ENCODE measurements at regions not wholly inside any gene's neighbourhood (a gene's known extent, or its start where the extent isn't known, plus 50 kb on each side); places are given as distances from the start of the nearest gene placed in this dataset.

DNA sequence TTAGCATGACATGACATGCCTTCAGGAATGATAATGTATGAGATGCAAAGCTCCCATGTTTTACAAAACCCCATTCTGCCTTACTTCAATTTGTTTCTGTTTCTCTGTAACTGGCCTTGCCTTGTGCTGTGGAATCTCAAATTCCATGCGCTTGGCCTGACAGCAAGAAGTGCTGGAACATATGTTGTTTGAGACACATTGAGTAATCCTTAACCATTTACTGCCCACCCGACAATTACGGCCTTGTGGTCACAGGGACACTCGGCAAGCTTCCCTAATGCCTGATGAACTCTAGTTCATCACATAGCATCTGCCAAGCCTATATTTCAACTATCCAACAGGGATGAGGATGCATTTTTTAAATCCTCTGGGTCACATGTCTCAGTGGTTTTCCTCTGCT, 226.4 kb upstream of the CASK start:
- DNase-seq = no peak

DNA sequence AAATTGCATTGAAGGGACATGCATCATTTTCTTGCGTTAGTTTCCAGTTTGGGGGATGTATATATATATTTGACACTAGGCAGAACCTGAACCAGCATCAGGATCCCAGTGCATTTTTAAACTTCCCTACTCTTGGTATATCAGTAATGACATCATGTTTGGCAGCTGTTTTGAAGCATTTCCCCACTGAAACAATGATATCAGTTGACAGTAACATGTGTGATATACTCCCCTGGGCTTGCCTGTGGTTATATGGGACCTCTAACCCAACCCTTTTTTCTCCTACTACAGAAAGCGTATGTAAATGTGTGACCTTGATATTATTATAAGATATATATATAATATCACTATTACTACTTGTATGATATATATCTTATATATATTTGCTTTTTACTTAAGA, 225.9 kb upstream of the CASK start:
- no peak for DNase-seq

DNA sequence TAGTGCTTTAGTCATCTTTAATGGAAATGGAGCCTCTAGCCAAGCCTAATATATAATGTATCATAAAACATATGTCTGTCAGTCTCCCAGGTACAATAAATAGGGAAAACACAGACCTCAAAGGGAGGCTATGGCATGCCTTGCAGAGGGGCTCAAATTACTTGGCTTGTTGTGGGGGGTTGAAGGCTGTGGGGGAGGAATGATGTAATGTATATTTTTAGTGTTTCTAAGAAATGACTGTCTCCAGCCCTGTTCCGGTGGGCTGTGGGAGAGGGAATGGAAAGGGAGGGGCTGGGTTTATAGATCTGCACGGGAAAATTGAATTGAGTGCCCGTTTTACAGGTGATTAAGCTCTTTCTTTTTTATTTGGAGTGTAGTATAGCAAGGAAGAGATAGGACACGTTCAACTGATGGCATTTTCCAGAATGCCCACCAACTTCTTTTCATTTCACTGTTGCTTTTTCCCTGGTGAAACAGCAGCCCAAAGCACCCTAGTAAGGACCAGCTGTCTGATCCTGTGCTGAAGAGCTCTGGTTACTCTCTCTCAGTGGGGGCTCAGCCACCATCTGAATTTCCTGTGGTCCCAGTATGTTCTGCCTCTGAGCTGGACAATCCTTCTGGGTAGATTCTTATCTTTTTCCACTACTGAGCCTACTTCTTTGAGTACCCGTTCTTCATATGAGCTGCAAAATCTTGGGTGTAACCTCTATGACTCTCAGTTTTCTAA, 220.7 kb upstream of the CASK start:
- DNase-seq = no peak

DNA sequence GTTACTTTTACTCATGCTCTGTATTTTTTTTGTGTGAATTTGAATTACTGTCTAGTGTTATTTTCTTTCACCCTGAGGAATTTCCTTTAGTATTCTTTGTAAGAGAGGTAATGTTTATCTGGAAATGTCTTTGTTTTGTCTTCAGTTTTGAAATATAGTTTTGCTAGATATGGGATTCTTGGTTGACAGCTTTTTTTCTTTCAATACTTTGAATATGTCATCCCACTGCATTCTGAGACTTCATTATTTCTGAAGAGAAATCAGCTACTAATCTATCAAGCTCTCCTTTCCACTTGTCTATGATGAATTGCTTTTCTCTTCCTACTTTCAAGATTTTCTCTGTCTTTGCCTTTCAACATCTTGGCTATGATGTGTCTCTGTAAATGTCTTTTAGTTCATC, 217.0 kb upstream of the CASK start:
- no peak for DNase-seq

DNA sequence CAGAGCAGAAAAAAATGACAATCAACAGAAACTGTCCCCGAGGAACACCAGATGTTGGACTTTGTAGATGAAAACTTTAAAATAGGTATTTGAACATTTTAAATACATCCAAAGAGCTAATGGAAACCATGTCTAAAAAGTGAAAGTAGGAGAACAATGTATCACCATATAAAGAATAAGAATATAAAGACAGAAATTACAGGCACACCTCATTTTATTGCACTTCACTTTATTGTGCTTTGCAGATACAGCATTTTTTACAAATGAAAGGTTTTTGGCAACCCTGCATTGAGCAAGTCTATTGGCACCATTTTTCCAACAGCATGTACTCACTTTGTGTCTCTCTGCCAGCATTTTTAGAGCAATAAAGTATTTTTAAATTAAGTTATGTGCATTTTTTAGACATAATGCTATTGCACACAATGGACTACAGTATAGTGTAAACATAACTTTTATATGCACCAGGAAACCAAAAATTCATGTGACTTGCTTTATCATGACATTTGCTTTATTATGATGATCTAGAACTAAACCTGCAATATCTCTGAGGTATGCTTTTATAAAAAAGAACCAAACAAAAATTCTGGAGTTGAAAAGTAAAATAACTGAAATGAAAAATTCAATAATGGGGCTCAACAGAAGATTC, 212.4 kb upstream of the CASK start:
- DNase-seq = no peak

DNA sequence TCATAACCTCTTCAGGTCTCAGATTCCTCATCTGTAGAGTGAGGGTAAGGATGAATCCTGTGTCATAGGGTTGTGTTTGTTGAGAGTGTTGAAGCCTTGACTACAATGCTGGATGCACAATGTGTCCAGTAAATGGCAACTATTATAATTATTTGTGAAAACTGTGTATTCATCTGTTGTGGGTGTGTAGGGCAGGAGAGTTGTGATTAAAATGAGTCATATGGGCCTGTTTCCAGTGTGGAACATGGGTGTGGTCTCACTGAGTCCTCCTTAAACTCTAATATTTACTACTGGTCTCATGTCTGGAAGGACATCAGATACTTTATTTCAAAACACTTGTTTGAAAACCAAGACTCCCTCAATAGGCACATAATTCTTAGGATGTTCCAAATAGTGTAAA, 208.5 kb upstream of the CASK start:
- no peak for DNase-seq

DNA sequence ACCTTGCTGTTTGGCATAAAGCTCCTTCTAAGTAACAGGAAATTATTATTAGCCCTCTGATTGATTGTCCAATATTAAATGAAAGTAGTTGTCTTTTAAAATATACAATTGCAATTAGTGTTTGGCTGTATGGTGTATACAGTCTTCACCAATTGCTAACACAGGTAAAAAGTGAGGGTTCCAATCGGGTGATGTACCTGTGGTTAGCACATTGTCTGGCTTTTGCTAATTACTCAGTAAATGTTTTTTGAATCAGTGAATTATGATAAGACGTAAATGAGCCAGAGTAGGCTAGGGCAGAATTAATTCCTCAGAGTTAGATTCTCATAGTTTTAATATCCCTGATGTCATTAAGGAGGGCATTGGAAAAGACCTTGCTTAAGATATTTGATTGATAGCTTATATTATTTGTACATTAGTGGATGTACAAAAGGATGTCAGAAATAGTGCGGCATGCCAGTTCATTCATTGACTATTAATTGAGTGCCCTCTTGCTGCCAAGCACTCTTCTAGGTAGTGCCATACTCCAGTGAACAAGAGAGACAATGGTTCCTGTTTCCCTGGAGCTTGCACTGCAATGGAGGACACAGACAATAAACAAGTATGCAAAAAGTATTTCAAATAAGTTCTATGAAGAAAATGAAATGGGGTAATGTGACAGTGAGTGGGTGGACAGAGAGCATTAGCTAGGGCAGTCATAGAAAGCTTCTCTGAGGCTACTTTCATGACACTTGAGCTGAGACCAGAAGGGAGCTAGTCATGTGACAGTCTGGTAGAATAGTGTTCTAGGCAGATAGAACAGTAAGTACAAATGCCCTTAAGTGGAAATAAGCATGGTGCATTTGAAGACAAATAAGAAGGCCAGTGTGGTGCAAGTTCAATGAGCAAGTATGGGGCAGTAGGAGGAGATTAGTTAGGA, 205.9 kb upstream of the CASK start:
- no peak for DNase-seq

DNA sequence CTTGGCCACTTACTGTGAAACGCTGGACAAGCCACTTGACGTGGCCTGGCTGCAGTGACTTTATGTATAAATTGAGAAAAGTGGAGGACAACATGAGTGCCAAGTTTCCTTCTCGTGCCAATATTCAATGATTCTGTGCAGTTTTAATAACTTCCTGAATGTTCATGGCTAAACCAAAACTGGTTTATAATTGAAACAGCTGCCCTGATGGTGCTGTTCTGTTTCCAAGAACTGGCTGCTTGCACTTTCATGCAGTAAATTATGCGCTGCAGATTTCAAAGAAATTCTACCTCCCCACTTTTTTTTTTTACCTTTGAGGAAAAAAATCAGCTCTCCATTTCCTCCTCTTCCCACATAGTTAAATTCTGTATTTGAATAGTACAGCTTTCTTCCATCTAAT, 205.2 kb upstream of the CASK start:
- DNase-seq = no peak

DNA sequence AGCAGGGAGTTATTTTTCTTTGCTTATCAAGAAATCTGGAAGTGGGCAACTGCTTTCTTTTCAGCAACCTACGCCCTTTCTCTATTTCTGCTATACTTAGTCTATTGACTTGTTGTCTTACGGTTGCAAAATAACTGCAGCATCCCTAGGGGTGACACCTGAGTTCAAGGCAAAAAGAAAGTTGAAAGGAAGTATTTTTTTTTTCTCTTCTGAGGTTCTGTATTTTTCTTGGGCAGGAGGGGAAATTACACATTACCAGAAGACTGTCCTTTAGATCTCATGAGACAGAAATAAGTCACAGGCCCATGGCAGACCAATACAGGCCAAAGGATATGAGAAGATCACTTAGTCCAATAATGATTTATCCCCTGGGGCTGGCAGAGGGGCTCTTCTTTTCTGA, 204.7 kb upstream of the CASK start:
- DNase-seq = no peak

DNA sequence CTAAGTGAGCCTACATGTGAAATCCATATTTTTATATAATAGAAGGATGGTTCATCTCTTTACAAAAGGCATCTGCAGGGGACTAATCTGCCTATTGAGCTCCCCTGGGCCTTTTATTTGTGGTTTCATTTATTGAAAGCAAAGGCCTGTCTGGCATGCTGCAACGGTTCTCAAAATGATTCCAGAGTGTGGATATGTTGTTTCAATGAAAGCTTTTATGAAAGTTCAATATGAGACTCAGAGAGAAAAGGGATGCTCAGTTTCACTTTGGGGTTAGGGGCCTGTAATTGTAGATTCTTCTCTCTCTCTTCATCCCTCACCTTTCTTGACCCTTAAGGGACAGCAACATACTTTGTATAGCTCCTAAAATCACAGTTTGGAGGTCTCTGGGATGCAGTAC, 204.2 kb upstream of the CASK start:
- peak; percentile 45 for DNase-seq

DNA sequence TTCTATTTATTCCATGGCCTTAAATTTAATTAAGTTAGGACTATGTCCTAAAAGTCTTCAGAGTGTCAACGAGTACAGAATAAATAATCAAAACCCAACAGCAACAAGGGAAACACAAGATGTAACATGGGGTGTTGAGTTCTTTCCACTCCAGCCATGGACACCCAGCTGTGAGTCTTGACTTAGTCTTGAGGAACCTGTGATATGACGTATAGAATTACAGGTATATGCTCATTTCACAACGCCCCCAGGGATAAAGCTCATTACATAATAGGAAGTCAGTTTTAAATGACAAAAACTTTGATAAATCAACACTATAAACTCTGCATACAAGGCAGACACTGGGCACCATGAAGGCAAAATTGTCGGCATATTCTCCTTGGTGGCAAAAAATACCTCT, 200.0 kb upstream of the CASK start:
- DNase-seq = no peak

DNA sequence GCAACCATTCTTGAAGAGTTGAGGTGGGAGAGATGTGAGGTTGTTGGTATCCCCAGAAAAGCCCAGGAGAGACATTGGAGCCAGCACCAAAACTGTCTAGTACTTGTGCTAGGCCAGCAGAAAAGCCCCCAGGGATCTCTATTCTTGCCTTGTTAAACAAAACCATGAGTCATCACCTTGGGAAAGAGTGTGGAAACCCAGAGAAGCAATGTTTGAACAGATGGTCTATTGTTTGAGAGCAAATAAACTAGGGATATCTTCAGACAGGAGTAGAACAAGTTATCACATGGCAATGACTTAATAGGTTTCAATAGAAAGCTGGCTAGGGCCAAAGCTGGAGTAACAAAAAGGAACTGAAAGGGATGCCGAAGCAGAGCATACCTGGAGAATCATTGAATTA, 195.7 kb upstream of the CASK start:
- peak; percentile 91 for DNase-seq

DNA sequence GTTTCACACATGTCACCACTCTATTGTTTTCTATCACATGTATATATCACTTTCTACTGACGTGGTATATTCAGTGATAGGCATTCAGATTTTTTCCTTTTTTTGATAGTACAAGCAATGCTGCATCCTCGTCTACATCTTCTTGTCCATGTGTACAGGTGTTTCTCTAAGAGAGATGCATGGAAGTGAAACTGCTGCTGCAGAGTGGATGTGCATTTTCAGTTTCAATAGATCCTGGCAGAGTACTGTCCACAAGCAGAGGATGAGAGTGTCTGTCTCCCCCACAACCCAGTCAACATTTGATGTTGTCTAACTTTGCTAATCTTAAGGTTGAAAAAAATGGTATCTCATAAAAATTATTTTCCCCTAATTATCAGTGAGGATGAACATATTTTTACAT, 194.0 kb upstream of the CASK start:
- DNase-seq = no peak

DNA sequence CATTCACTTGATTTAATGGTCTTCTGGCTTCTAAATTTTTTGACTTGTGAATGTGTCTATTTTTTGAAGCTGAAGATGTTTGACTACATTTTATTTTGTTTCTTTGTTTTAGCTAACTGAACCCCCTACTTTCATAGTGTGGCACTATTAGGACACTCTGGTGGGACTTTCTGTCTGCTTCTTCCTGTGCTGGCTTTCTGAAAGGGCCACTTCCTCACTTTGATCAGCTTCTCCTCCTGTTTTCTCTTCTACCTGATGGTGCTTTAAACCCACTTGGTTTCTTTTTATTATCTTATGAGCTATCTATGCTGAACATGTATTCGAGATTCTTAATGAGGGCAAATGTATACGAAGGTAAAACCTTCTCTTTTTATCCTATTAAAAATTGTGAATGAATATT, 186.1 kb upstream of the CASK start:
- no peak for DNase-seq

DNA sequence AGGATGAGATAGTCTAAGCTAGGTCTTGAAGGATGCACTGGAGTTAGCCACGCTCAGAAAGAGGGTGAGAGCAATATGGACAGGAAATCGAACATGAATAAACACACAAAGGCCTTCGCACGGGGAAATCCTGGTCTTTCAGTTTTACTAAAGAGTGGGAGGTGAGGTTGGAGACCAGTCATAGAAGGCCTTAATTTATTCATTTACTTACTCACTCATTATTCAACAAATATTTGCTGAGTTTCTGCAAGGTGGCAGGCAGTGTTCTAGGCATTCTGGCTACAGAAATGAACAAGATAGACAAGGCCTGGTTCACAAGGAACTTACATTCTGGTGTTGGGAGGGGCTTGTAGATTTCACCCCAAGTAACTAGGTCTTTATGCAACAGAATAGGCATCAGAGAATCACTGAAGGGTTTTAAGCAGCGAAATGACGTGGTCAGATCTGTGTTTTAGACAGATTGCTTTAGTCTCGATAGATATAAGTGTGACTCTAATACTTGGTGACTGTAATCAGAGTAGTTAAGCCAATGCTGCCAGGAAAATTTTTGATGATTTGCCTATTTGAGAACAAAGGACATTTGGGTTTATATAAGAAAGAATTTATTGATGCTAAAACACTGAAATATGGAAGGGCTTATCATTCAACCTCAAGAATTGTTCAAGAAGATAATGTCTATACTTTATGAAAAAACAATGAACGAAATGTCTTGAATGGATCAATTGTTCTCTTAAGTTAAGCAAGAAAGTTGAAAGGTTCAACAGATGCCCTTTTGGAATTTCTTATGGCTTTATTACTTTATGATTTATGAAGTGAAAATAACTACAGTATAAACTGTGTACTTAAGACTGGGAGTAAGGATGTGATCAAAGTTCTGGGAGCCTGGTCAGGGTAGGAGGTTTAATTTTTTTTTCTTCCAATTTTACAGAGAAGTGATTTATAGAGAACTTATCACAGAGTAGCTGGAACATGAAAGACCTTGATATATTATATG, 184.4 kb upstream of the CASK start:
- DNase-seq = no peak

DNA sequence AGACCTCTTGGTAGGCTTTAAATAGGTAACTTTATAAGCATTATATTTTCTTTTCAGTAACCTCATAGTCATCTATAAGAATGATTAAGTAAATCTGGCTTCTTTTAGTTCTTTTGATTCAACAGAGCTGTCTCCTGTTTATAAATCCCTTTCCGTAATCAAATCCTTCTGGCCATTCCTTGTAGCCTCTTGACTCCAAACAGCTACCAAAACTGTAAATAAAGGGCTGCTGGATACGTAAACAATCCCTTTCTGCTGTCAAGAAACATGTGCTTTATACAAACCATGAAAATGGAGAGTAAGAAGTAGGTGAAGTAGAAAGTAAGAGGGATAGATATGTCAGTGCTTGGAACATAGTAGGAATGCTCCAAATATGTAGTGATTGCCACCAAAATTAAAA, 183.2 kb upstream of the CASK start:
- DNase-seq = no peak

DNA sequence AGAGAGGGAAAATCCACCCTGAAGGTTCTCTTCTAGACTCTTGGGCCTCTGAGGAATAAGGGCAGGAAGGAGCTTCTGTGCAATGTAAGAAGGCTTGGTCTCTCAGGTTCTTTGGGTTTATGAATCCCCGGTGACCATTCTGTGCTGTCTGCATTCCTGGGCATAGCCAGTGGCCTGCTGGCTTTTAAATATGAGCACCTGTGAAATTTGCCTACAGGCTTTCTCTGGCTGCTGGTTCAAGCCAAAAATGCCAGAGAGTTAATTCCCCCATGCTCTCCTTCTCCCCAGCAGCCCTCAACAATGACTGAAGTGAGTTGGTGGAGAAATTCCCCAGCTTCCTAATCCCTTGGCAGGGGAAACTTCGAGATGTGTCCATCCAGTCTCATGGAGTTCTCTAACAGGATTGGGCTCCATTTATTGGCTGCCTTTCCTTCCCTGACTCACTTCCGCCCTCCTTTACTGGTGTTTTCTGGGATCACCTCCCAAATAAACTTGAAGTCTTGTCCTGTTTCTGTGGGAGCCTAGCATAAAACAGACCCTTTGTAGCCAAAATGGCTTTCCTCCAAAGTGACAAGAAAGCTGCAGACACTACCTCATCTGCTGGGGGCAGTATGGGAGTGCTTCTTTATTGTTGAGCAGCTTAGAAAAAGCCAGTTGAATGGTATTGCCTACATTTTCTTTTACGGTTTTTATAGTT, 179.4 kb upstream of the CASK start:
- DNase-seq = no peak

DNA sequence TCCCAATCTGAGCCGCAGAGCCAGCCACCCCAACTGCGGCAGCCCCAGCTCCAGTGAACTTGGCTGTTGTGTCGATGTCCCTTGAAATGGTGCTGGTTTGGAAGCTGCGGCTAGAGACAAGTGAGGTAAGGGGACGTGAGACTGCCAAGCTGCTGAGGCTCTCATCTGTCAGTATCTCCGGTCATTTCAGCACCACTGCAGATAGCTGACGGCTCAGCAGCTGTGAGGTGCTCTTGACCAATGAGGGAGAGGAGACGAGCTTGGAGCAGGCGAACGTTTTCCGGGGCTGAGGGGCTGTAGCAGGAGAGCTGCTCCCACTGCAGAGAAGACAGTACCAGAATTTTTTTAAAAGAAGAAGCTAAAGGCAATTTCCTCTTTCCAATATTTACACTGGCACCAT, 175.5 kb upstream of the CASK start:
- DNase-seq = no peak

DNA sequence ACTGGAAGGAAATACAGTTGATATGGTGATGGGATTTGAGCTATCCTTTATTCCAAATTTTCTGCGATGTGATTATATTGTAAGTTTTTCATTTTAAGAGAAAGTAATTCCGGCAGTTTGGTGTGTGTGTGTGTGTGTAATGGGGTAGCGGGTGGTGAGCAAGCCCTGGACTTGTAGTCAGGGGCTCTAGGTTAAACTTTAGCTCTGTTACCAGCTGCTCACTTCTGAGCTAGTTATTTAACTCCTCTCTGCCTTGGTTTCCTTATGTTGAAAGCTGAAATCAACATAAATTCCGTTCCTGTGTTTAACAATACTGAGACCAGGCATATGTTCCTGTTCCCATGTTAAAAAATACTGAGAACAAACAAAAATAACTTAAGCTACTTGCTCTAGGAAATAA, 174.1 kb upstream of the CASK start:
- no peak for DNase-seq

DNA sequence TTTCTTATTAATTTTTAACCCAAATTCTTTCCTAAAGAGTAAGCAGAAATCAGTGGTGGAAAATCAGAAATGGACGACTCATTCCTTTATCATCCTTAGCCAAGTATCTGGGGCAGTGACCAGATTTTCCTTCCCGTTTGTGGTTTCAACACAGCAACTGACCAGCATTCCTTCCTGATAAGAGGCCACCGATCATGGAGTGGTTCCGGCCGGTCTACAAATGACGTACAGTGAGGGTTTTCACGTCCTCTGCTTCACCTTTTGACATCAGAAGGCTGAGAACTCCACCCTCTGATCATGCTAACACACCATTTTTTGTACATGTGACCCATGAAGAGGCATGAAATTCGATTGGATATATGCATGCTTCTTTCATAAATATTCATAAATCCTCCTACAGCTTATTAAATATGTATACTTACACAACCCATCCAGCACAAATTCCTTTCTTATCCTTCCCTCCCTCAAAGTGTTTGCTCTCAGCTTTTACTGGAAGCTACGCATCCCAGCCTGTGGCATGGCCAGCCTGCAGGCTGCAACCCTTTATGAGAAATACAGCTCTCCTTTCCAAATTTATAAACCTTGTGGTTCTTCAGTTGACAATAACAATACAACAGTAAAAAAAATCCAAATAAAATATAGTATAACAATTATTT, 173.0 kb upstream of the CASK start:
- no peak for DNase-seq

DNA sequence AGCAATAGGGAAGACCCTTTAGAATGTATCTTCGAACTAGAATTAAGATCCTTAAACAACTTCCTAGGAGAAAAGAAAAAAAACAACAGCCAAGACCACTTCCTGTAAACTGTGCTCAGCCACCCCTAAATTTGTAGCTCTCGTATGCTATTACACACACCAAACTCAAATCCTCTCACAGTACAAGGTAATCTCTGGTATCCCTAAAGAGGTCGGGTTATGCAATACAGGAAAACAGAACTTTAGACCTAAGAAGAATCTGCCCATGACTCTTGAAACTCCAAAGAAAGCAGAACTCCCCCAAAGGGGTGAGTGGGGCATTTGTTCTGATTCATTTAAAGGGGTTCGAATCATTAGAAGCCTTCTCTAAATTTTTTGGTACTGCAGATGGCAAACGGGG, 170.9 kb upstream of the CASK start:
- DNase-seq = no peak

DNA sequence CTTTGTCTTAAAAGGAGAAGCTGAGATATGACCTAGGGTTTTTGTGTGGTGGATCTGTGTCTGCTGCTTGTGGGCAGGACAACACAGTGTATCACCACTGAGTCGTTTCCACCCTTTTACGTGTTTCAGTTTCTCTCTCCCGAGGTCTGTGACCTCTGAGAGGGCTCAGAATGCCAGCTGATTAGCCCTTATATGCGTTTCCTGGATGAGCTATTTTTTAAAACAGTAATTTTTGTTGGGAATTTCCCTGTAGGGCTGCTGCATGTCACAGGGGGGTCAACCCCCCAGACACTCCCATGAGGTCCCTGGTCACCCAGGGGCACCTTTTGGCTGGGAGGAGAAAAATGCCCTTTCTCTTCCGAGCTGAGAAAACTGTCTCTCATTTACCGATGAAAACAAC, 170.4 kb upstream of the CASK start:
- no peak for DNase-seq
